GM19395 (cell line): ENCODE measurements at regions not wholly inside any gene's neighbourhood (a gene's known extent, or its start where the extent isn't known, plus 50 kb on each side); places are given as distances from the start of the nearest gene placed in this dataset.

Experiments
- ATAC-seq: cut with Tn5 transposase; IDR thresholded peaks from one replicate; pipeline ENCODE4 v1.9.1; 2021; ENCODE audit warnings: mild to moderate bottlenecking, moderate library complexity; ENCODE audit not compliant: unreplicated experiment

DNA sequence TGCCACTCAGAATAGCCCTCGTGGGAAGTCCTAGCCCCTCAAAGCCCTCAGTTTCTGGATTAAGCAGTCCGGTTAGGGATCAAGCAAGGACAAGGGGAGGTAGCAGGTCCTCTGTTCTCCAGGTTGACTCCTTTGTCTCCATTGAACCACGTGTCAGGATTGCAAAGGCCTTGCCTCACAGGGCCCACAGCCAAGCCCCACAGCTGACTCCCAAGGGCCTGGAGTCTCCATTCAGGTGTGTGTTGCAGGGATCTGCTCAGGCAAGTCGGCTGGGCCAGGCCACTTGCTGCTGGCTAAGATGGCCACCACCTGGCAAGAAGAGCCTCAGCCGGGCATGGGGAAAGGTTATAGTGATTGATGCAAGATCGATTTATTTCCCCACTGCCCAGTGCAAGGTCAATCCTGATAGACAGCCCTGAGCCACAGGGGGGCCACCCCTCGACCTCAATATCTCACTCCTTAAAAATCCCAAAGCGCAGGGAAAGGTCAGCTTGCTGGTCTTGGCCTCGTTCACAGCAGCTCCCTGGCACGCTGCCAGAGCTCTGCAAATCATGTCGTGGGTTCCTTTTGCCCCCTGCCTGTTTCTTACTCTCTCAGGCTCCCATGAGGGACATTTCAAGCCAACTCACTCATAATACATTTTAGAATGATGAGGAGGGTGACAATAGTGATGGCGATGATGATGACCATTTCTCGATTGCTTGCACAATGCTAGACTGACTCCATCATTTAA lies 75.9 kb downstream of the EDN3 start:
- ATAC-seq: no peak

DNA sequence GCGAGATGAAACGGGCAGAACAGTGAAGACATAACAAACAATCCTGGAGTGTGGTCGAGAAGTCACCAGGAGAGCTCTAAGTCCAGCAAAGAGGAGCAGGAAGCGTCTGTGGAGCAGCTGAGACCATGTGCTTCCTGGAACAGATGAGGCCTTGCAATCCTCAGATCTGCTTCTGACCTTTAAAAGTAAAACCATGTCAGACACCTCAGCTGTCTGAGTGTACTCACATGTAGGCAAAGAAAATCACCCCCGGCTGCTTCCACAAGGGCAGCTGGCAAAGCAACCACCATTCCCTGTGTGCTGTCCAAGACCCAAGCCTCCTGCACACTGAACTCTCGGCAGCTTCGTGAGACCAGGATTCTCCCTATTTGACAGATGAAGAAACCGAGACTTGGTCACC lies 76.6 kb downstream of the EDN3 start:
- no peak for ATAC-seq

DNA sequence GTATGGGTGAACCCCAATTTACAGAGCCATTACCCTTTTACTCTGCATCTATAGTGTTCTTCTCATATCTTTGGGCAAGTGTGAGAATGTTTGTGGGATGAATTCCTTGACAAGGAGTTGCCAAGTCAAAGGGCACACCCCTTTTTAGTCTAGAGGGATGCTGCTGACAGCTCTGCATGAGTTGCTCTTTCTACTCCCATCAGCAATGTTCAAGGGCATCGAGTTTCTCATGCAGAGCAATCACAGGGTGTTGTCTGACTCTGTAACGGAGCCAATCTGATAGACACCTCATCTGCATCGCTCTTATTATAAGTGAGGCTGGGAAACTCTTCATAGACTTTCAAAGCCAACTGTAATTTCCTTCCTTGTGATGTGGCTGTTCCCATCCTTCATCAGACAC lies 77.4 kb downstream of the EDN3 start:
- no peak for ATAC-seq

DNA sequence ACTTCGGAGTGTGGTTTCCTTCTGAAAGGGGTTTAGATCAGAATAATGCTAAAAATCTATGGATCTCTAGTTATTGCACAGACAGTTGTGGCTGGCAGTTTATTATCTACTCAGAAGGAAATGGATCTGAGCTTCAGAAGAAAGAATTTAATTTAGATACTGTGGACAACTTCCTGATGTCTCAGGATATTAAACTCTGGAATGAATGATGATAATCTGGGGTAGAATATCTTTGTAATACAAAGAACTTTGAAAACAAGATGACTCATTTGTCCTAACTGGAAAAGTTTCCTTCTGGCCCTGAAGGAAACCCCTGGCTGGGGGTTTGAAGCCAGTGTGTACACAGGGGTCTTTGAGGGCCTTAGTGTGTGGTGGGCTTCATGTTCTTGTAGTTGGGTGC lies 78.0 kb downstream of the EDN3 start:
- no peak for ATAC-seq

DNA sequence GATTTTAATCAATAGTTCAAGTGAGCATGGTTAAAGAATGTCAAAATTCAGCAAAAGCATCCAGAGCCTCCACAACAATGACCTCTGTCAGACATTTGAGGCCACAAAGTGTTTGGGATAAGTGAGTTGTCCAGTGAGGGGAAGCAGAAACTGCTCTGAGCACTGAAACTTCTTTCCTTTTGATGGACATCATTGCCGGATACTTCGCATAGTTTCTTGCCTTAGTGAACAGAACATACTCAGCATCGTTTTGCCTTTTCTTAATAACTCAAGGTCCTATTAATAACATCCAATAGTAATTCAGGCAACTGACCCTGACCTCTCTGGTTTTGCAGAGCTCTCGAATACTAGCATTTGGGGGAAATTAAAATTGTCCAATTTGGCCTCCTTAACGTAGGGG lies 78.6 kb downstream of the EDN3 start:
- no peak for ATAC-seq

DNA sequence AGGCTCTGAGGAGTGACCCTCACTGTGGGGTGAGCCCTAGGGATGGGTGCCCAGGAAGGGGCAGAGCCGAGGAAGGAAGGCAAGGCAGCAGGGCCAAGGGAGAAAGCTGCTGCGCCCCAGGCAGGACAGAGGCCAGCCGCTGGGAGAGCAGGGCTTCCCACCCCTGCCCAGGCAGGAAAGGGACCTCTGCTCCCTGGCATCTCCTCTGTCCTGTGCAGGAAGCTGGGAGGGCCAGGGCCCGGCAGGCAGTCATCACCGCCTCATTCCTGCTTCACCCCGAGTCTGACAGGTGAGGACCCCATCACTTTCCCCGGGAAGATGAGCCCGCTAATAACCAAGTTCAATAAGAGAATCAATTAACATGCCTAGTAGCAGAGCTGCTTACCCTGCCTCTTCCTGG lies 81.3 kb downstream of the EDN3 start:
- ATAC-seq: no peak

DNA sequence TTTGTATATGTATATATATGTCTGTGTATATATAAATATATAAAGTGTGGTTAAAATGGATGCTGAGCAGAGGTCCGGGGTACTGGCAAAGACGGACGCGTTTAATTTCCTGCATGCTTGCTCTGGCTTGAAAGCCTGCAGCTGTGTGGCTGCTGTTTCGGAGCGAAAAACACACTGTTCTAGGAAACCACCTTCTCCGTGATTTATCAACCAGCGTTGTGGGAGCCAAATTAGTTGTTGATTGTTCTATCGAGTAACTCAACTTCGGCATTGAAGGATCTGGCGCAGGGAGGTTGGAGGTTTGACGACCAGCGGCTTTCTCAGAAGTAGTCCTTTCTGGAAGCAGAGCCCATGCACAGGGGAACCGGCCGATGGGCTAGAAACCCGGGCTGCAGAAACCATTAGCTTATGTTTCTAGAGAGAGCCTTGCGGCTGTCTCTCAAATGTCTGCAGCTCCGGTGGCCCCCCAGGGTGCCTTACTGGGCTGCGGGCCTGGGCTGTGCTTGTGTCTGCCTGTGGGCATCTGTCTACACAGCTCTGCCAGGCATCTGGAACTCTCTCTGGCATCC lies 81.8 kb downstream of the EDN3 start:
- ATAC-seq: no peak

DNA sequence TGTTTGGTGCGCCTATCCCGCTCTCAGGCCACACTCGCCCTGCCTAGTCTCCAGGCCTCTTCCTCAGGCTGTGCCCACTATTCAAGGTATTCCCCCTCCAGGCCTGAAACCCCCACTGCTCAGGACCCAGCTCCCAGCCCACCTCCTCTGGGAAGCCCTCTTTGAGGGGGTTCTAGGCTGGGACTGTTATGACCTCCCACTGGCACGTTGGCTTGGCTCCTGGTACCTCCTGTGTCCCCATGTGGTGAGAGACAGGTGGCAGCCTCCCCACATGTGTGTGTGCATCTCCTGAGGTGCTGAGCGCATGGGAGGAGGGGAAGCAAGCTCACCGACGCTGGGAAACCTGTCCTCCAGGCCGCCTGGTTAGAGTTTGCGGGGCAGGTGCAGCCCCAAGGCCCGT lies 82.5 kb downstream of the EDN3 start:
- no peak for ATAC-seq

DNA sequence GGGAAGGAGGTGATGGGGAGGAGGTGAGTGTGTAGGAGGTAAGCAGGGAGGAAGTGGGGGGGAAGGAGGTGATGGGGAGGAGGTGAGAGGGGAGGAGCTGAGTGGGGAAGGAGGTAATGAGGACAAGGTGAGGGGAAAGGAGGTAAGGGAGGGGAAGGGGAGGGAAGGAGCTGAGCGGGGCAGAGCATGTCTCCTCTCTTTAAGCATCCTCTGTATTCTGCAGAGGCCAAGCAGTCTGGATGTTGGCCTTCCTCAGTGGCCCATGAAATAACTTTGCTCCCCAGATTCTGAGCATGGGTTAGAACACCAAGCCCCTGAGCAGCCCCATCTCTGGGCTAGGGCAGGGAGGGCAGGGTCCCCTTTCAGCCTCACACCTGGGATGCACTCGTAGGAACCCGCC lies 84.6 kb downstream of the EDN3 start:
- no peak for ATAC-seq

DNA sequence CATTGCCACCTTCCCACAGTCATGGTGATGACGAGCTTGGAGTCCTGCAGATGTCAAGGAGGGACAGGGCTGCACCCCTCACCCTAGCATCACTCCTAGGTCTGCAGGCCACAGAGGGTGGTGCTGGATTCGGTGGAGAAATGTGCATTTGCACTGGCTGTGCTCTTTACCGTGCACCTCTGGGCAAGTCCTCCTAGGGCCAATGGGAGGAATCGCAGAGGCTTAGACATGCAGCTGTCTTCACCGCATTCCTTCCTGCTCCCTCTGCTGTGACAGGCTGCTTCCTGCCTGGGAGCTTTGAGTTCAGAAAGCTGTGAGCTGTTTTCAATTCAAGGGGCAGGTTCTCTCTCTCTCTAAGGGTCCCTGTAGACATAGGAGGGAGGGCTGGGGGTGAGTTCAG lies 85.1 kb downstream of the EDN3 start:
- ATAC-seq: no peak

DNA sequence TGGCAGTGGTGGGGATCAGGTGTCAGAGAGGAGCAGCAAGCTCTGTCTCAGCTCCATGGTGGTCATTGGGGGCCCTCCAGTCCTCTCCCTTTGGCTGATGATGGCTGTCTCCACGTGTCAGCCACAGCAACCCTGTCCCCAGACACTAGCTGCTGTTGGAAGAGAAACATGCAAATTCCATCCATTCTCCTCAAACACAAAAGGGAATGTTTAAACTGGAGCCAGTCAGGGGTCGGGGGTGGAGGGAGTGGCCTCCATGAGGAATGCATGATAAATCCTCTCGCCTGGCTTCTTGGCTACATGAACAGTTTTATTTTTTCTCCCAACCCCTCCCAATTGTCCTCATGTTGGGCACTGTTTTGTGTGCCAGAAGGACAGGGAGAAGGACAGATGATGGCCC lies 86.4 kb downstream of the EDN3 start:
- ATAC-seq: no peak

DNA sequence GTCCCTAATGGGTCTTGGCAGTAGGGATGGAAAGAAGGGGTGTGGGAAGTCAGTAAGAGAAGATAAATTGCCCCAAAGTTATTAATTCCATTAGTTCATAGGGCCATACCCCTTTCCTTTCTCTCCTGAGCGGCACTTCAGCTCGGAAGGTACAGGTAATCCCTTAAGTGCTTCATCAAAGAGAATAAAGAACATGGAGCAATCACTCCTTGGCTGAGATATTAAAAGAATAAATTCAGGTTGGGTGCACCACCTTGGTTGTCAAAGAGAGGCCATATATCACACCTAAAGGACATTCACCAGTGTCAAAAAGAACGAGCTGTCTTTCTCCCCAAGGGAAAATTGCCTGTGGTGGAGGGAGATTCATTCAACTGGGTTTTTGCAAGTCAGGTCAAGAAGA lies 87.5 kb downstream of the EDN3 start:
- no peak for ATAC-seq

DNA sequence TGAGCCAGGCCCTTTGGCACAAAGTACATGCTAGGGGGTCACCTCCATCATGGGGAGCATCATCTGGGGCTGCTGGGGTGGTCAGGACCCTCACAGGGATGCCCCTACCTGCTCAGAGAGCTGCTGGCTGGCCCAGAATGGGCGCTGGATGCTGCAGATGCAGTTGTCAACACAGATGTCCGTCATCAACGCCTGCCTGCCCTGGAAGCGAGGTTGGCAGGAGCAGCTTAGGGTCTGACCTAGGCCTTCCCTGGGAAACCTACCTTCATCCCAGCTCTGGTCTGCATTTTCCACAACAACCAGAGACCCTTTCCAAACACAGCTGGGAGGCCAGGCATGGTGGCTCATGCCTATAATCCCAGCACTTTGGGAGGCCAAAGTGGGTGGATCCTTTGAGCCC lies 88.0 kb downstream of the EDN3 start:
- no peak for ATAC-seq

DNA sequence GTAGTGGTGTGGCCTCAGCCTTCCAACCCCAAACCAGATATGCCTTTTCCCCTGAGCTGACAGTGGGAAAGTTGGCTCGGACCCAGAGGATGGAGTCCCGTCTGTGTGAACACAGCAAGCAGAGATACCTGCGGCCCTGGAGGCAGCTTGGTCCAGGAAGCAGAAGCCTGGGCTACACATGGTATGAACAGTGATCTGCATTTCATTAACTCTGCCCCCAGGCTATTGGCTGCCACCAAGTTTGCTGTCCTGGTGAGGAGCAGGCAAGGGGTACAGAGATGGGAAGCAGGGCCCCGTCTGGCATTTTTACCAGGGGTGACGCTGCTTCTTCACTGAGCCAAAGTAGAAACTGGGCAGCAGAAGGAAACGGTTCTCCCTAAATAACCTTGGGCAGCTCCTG lies 90.0 kb downstream of the EDN3 start:
- ATAC-seq: no peak

DNA sequence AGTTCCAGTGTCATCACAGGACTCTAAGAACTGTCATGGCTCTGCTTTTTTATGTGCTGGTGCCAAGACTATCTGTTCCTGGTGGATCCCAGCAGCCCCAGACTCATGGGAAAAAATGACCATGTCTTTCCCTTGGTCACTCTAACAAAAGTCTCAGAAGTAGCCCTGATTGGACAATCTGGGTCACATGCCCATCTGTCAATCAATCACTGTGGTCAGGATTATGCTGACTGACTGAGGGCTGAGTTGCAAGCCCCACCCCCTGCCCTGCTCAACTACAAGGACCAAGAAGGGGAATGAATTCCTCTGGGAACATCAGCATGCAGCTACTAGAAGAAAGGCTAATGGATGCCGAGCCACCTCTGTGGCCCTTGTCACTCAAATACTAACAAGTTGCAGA lies 91.6 kb downstream of the EDN3 start:
- no peak for ATAC-seq

DNA sequence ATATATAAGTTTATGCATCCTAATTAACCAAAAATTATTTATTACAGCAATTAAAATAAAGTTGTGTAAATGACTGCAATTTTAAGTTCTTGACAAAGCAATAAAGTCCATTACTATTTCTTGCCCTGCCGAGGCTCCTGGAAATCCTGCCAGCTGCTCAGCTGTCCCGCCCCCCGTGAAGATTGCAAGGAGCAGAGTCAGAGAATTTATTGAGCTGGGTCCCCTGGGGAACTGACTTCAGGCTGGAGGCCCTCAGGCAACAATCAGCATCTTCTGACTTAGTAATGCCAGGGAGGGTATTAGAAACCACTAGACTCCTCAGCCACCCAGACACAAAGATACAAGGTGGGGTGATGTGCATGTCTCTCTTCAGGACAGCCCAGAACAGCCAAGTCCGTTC lies 92.3 kb downstream of the EDN3 start:
- ATAC-seq: no peak

DNA sequence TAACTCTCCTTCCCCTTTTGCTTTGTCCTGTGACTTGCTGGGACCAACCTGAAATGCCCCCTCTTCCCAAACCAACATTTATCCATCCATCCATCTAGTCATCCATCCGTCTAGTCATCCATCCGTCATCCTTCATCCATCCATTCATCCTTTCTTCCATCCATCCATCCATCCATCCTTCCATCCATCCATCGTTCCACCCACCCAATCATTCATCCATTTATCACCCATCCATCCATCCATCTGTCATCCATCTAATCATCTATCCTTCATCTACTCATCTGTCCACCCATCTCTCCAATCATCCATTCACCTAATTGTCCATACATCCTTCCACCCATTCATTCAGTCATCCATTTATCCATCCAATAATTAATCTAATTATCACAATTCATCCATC lies 92.7 kb downstream of the EDN3 start:
- ATAC-seq: no peak

DNA sequence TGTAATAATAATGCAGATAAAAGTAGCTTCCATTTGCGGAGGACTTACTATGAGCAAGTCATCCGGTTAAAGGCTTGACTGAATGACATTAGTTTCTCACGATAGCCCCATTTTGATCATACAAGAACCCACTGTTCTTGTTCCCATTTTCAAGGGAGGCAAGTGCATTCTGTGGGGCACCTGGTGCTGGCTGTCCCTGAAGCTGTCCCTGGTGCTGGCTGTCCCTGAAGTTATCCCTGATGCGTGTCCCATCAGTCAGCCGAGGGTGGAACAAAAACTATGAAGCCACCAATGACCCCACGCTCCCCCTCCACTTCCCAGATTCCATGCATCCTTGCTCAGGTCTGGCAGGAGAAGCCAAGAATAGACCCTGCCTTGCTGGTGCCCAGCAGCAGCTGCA lies 95.3 kb downstream of the EDN3 start:
- ATAC-seq: no peak

DNA sequence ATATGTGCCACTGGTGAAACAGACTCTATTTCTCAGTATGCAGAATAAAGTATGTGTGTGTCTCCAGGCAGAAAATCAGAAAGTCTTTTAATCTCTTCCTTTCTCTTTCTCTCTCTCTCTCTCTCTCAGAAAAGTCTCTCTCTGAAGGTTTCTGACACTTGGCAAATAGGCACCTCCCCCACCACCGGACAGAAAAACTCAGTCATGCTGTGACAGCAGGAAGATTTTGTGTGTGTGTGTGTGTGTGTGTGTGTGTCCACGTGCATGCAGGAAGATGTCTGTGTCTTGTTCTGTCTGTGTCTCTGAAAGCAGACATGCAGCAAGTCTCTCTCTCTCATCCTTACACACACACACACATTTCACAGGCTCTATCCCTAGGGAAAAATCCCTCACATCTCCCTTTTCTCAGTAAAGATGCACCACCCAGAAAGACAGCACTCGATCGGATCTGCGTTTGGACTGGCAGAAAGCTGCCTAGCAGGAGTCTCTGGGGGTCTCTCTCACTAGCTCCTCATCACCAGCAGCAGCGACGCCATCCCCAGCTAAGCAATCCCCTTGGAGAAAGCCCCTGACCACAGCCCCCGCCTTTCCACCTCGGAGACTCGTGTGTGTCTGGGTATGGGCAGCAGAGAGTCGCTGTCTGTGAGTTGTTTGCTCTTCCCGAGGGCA lies 98.3 kb downstream of the EDN3 start:
- no peak for ATAC-seq

DNA sequence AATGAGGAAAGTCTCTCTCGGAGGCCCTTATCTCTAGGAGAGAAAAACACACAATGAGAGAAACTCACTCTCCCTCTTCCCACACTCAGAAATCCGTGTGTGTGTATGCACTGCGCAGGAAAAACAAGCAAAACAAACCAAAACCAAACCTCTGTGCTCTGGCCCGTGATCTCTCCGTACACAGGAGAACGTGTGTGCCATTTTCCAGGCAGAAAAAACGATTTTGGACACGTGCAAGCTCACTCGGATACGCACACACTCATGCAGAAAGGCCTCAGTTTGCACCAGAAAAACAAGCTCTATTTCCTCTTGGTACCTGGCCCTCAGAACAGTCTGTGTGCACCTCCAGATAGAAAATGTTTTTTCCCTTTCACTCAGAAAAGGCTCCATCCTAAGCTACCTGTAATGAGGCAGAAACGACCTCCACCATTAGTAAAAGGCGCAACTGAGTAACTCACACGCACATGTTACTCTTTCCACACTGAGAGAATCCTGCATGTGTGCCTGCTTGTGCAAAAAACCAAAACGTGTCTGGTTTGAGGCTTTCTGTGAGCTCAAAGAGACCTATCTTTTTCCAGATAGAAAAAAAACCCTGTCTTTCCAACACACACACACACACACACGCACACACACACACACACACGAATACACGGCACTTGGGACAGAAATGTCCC lies 99.2 kb downstream of the EDN3 start:
- ATAC-seq: no peak

DNA sequence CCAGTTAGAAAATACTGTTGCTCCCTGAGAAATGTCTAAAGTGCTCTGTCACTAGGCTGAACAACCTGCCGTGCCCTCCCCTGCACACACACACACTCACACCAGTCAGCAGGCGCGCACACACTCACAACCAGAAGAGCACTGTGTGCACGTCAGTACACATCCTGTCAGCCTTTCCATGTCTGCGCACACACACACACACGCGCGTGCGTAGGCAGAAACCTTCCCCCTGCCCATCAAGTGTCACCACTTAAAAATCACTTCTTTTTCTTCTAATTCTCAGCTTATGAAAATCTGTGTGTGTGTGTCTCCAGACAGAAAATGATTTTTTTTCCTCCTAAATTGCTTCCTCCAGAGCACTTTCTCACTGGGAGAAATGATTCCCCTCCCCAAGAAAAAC lies 100.3 kb downstream of the EDN3 start:
- no peak for ATAC-seq

DNA sequence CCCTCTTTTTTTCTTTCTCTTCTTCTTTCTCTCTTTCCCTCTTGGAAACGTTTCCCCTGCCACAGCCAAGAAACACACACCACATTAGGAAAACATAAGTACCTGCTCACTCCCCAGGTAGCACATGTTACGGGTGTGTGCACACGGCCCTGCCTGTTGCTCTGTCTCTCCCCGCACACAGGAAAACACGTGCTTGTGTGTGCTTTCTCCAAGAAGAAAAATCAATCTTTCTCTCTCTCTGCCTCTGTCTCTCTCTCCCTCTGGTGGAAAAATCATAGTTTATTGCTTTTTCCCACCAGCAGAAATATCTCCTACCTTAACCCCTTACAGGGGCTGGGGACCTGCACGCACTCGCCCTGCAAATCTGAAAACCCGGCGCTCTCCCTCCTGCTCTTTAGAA lies 102.3 kb downstream of the EDN3 start:
- no peak for ATAC-seq
